SK-N-SH (cell line): ENCODE measurements at regions not wholly inside any gene's neighbourhood (a gene's known extent, or its start where the extent isn't known, plus 50 kb on each side); places are given as distances from the start of the nearest gene placed in this dataset.

ENCODE experiments used
- CTCF ChIP-seq: fragments of 200-600 bp; sonication (generic); IDR thresholded peaks from 2 replicates; pipeline ENCODE4 v1.6.1; 2017; ENCODE audit warnings: antibody characterized with exemption, mild to moderate bottlenecking, moderate library complexity
- EZH2phosphoT487 ChIP-seq: fragments of 200-600 bp; sonication (generic); IDR thresholded peaks from 2 replicates; pipeline ENCODE4 v1.6.1; 2017; ENCODE audit warnings: low read depth, mixed run types, mild to moderate bottlenecking, antibody characterized with exemption, moderate library complexity, borderline replicate concordance
- SMC3 ChIP-seq: IDR thresholded peaks from 2 replicates; pipeline ENCODE4 v1.6.1; 2012; ENCODE audit warnings: low read depth, low read length, improper control_type of control experiment
- TEAD4 ChIP-seq: IDR thresholded peaks from 2 replicates; pipeline ENCODE4 v1.4.0; 2012; ENCODE audit warnings: mild to moderate bottlenecking, borderline replicate concordance; ENCODE audit not compliant: insufficient read depth

GRCh38 chr18:22690556-22690955, 242.6 kb upstream of the RBBP8 start:
- TF ChIP-seq SMC3 (no peak), CTCF (no peak), EZH2phosphoT487 (no peak), TEAD4 (no peak)
